Lower lobe of right lung (tissue), 2 donors: ENCODE measurements at regions not wholly inside any gene's neighbourhood (a gene's known extent, or its start where the extent isn't known, plus 50 kb on each side); places are given as distances from the start of the nearest gene placed in this dataset.

ENCODE experiments used
- ATAC-seq, 2 donors: fragments of 200-7000 bp; cut with Tn5 transposase; one replicate each; pipeline ENCODE4 v1.9.1; 2020 to 2022; ENCODE audit warnings: mild to moderate bottlenecking in 2 of 2, moderate library complexity in 2 of 2
- DNase-seq: peaks from one replicate; pipeline ENCODE4 v3.0.0-alpha.2; 2020
- H3K27ac ChIP-seq: fragments of 200-600 bp; one replicate; pipeline ENCODE4 v1.8.0; 2022
- H3K27me3 ChIP-seq: fragments of 200-600 bp; one replicate; pipeline ENCODE4 v1.8.0; 2022; ENCODE audit warnings: low read depth
- H3K36me3 ChIP-seq: fragments of 200-600 bp; one replicate; pipeline ENCODE4 v1.8.0; 2022; ENCODE audit warnings: mild to moderate bottlenecking
- H3K4me1 ChIP-seq: fragments of 200-600 bp; one replicate; pipeline ENCODE4 v1.8.0; 2022
- H3K4me3 ChIP-seq: fragments of 200-600 bp; one replicate; pipeline ENCODE4 v1.8.0; 2022; ENCODE audit warnings: mild to moderate bottlenecking
- H3K9me3 ChIP-seq: fragments of 200-600 bp; one replicate; pipeline ENCODE4 v1.8.0; 2022
- intact Hi-C: fragments of 100-400 bp; cut with DNase I; formaldehyde crosslinking; loops from one replicate; pipeline ENCODE4 v1.11.0; 2022
- TF ChIP-seq, protein P1 (sequence below): fragments of 200-600 bp; IDR thresholded peaks from one replicate; pipeline ENCODE4 v1.8.0; 2022; ENCODE audit warnings: antibody characterized with exemption, mild to moderate bottlenecking
- donor health status: DM: no; HTN: yes; CAD: no; lungs with severe emphysema.

DNA sequence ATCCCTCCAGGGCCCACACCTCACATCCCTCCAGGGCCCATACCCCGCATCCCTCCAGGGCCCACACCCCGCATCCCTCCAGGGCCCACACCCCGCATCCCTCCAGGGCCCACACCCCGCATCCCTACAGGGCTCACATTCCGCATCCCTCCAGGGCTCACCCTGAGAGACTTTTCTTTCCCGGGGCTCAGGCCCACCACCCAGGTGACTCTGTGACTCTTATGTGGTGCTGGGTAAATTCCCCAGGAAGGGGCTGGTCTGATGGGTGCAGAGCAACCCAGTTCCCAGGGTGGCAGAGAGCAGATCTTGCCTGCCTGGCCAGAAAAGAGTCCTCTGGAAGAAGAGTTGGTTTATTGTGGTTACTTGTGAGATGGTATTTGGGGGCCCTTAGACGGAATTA lies 290.7 kb downstream of the TCERG1L start:
- Histone ChIP-seq H3K9me3 (no peaks in the 10 kb centered on the region), H3K4me3 (no peak overlapping the region), H3K4me1 (no peaks in the 10 kb centered on the region), H3K36me3 (no peaks in the 10 kb centered on the region), H3K27me3 (peaks cover 3% of the 10 kb centered on the region), H3K27ac (no peak overlapping the region)
- intact Hi-C loops, result no loop called here
- TF ChIP-seq, protein P1, sequence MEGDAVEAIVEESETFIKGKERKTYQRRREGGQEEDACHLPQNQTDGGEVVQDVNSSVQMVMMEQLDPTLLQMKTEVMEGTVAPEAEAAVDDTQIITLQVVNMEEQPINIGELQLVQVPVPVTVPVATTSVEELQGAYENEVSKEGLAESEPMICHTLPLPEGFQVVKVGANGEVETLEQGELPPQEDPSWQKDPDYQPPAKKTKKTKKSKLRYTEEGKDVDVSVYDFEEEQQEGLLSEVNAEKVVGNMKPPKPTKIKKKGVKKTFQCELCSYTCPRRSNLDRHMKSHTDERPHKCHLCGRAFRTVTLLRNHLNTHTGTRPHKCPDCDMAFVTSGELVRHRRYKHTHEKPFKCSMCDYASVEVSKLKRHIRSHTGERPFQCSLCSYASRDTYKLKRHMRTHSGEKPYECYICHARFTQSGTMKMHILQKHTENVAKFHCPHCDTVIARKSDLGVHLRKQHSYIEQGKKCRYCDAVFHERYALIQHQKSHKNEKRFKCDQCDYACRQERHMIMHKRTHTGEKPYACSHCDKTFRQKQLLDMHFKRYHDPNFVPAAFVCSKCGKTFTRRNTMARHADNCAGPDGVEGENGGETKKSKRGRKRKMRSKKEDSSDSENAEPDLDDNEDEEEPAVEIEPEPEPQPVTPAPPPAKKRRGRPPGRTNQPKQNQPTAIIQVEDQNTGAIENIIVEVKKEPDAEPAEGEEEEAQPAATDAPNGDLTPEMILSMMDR, result no peak
- DNase-seq (no peak), ATAC-seq (no peak)

DNA sequence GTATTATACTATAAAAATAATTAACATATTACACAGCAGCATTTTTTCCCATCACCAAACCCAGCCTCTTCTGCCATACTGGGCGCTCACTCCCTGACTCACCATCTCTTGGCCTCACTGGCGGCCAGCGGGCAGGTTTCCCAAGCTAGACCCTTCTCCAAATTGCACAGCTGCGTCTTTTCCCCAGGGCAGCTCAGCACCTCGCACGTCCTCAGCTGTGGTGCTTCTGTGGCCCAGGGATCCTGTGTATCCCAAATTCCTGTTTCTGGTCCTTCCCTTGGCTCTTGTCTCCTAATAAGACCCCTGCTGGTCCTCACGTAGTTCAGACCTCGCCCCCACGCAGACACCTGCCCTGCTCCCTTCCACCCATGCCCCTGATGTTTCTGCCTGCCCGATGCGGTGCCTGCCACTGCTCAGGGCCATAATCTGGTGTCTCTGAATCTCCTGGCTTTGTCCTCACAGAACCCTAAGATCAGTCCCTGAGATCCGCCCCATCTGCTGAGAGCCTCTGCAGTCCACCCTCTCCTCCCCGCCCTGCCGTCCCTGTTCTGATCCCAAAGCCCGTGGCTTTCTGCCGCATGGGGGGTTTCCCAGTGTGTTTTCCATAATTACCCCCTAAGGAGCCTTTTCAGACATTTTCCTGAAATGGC lies 290.1 kb downstream of the TCERG1L start:
- ATAC-seq, result no peak
- no peaks in the 10 kb centered on the region for H3K36me3 ChIP-seq
- H3K9me3 ChIP-seq, result no peaks in the 10 kb centered on the region
- no peak overlapping the region for H3K4me3 ChIP-seq
- H3K27ac ChIP-seq, result no peak overlapping the region
- no peak for DNase-seq
- H3K4me1 ChIP-seq, result no peaks in the 10 kb centered on the region
- H3K27me3 ChIP-seq, result peaks cover 3% of the 10 kb centered on the region
- TF ChIP-seq, protein P1, result no peak
- intact Hi-C loops, result no loop called here

DNA sequence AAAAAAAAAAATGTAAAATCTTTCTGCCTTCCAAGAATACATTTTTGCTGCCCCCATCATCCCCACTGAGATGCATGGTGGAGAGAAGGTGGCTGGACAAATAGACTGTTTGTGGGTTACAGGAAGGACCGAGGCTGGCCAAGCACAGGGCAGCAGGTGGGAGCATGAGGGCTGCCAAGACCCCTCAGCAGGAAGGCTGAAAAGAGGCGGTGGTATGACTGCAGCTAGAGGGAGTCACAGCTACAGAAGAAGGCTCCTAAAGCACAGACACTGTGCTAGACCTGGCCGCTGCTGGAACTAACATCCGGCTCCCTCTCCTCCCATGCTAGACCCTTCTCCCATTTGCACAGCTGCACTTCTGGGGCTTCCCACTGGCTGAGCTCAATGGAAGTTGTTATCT lies 289.6 kb downstream of the TCERG1L start:
- DNase-seq (no peak), ATAC-seq (no peak)
- TF ChIP-seq, protein P1, result no peak
- Histone ChIP-seq H3K4me1 (no peaks in the 10 kb centered on the region), H3K4me3 (no peak overlapping the region), H3K27ac (no peak overlapping the region), H3K36me3 (no peaks in the 10 kb centered on the region), H3K9me3 (no peaks in the 10 kb centered on the region), H3K27me3 (peaks cover 3% of the 10 kb centered on the region)
- intact Hi-C loops, result no loop called here

DNA sequence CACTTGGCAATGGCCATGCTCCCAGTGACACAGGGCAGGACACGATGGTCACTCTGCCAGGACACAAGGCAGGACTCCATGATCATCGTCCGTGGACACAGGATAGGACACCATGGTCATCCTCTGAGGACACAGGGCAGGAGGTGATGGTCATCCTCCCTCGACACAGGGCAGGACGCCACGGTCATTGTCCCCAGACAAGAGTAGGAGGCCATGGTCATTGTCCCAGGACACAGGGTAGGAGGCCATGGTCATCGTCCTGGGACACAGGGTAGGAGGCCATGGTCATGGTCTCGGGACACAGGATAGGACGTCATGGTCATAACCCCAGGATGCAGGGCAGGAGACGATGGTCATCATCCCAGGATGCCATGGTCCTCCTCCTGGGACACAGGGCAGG lies 289.2 kb downstream of the TCERG1L start:
- Histone ChIP-seq H3K4me3 (no peak overlapping the region), H3K27me3 (peaks cover 3% of the 10 kb centered on the region), H3K9me3 (no peaks in the 10 kb centered on the region), H3K36me3 (no peaks in the 10 kb centered on the region), H3K4me1 (no peaks in the 10 kb centered on the region), H3K27ac (no peak overlapping the region)
- no peak for ATAC-seq
- intact Hi-C loops, result no loop called here
- TF ChIP-seq, protein P1, result no peak
- no peak for DNase-seq

DNA sequence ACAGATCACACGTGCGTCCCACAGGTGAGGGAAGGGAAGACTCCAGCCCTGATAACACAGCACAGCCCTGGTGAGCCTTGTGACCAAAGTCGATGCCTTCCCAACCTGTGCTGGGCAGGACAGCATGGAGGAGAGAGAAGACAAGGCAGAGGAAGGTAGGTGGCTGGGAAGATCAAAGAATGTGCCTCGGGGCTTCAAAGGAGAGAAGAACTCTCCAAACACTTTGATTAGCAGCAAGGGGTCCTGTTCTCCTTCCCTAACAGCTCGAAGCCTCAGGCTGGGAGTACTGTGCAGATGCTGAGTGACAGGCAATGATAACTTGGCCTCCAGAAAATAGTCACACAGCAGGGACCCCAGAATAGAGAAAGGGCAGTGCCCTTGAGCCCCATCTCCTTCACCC lies 288.5 kb downstream of the TCERG1L start:
- TF ChIP-seq, protein P1, result no peak
- no peaks in the 10 kb centered on the region for H3K4me1 ChIP-seq
- peaks cover 3% of the 10 kb centered on the region for H3K27me3 ChIP-seq
- no peaks in the 10 kb centered on the region for H3K9me3 ChIP-seq
- no peak overlapping the region for H3K27ac ChIP-seq
- intact Hi-C loops, result no loop called here
- H3K4me3 ChIP-seq, result no peak overlapping the region
- no peak for DNase-seq
- no peaks in the 10 kb centered on the region for H3K36me3 ChIP-seq
- no peak for ATAC-seq
